ENCODE measurements at regions not wholly inside any gene's neighbourhood (a gene's known extent, or its start where the extent isn't known, plus 50 kb on each side); places are given as distances from the start of the nearest gene placed in this dataset.

GRCh38 chr13:86788616-86789015, 882.6 kb upstream of the SLITRK5 start:
- no peak overlapping the region for H3K27ac Mint-ChIP-seq
- no CpG with 5 or more reads among the region's 2 CpGs for WGBS (ENCODE audit: extremely low coverage, insufficient read length, low lambda C conversion rate)

More at GRCh38 chr13:86788616-86789015, 882.6 kb upstream of the SLITRK5 start:
- no peak overlapping the region for H4K91ac ChIP-seq (ENCODE audit: insufficient read length, low read depth, low read length)
- no peak overlapping the region for H3K14ac ChIP-seq (ENCODE audit: insufficient read depth, low read length)
- H3K4me3 Mint-ChIP-seq, result no peak overlapping the region
- no peaks in the 10 kb centered on the region for H3K79me2 ChIP-seq (ENCODE audit: insufficient read depth, low read length)
- no peak overlapping the region for H3K9ac ChIP-seq (ENCODE audit: extremely low read depth, insufficient read length, low read length)
- H2BK5ac ChIP-seq (ENCODE audit: insufficient read length, low read length), result no peak overlapping the region
- no peak overlapping the region for H3T11ph ChIP-seq (ENCODE audit: low read length)
- no peak for DNase-seq
- H3K4ac ChIP-seq (ENCODE audit: low read depth, low read length), result no peak overlapping the region
- H4K20me1 ChIP-seq (ENCODE audit: control insufficient read depth, insufficient read depth, insufficient read length), result no peaks in the 10 kb centered on the region
- no peak overlapping the region for H2AFZ ChIP-seq (ENCODE audit: low read length)
- H3K36me3 Mint-ChIP-seq (ENCODE audit: insufficient read depth in 1 of 3, low read depth in 3 of 3), result peaks cover 2 to 6% (median 3%) of the 10 kb centered on the region in 3 experiments; a peak in 4 of 7 replicates
- no peak overlapping the region for H2AK5ac ChIP-seq (ENCODE audit: insufficient read length, low read length)
- H3K27ac ChIP-seq (ENCODE audit: insufficient read length, low read depth, low read length), result no peak overlapping the region
- no peaks in the 10 kb centered on the region for H3K79me1 ChIP-seq (ENCODE audit: insufficient read depth, low read depth, low read length, poor library complexity, severe bottlenecking)
- no peak overlapping the region for H4K5ac ChIP-seq (ENCODE audit: insufficient read length, low read depth, low read length)
- no peaks in the 10 kb centered on the region for H3K23me2 ChIP-seq (ENCODE audit: insufficient read length, low read depth, low read length, poor library complexity, severe bottlenecking)
- no peak overlapping the region for H2BK20ac ChIP-seq (ENCODE audit: low read depth, low read length, poor library complexity, severe bottlenecking)
- H2BK15ac ChIP-seq (ENCODE audit: low read depth, low read length), result no peak overlapping the region
- peaks cover 6 to 8% of the 10 kb centered on the region in 2 experiments for H3K4me1 Mint-ChIP-seq
- H3K18ac ChIP-seq (ENCODE audit: insufficient read length, low read depth, low read length), result no peak overlapping the region
- H3K56ac ChIP-seq (ENCODE audit: insufficient read length, low read depth, low read length), result no peak overlapping the region
- no peaks in the 10 kb centered on the region for H3K27me3 ChIP-seq (ENCODE audit: insufficient read depth, low read length)
- no peaks in the 10 kb centered on the region for H3K27me3 Mint-ChIP-seq (ENCODE audit: low read depth)
- TF ChIP-seq CTCF (conservative IDR thresholded peaks at IDR 0.05), result no peak
- no peak overlapping the region for H3K4me2 ChIP-seq (ENCODE audit: insufficient read depth, insufficient read length, low read length)
- H2BK120ac ChIP-seq (ENCODE audit: low read depth, low read length, poor library complexity, severe bottlenecking), result no peak overlapping the region
- H2BK12ac ChIP-seq (ENCODE audit: insufficient read length, low read depth, low read length), result no peak overlapping the region
- H3K9me3 ChIP-seq (ENCODE audit: control insufficient read depth, low read depth, low read length), result no peaks in the 10 kb centered on the region
- no peaks in the 10 kb centered on the region; the same call in 1 of the 2 replicates for H3K4me1 ChIP-seq (ENCODE audit: insufficient read depth, low read length)
- H3K9me3 Mint-ChIP-seq, result peaks cover 10 to 13% of the 10 kb centered on the region in 2 experiments; a peak in 4 of 5 replicates
- H4K8ac ChIP-seq (replicated peaks; ENCODE audit: insufficient read length, low read depth, low read length), result no peak overlapping the region
- H3K23ac ChIP-seq (ENCODE audit: insufficient read length, low read depth, low read length), result no peak overlapping the region

Measured in H9 (cell line).